ENCODE measurements at regions not wholly inside any gene's neighbourhood (a gene's known extent, or its start where the extent isn't known, plus 50 kb on each side); places are given as distances from the start of the nearest gene placed in this dataset.

DNA sequence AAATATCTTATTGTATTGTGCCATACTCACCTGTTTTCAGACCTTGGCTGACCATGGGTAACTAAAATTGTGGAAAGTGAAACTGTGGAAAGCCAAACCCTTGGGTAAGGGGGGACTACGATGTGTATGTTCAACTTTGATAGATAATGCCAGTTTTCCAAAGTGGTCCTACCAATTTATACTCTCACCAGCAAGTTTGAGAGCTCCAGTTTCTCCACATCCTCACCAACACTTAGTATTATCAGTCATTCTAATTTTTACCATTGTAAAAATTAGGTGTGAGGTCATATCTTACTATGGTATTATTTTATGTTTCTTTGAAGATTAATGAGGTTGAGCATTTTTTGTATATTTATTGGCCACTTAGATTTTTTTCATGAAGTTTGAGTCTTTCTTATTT lies 346.9 kb upstream of the PODXL start:
- TF ChIP-seq YY1 (IDR thresholded peaks at IDR 0.05; ENCODE audit: insufficient read depth, insufficient read length) (no peak), SUZ12 (IDR thresholded peaks at IDR 0.05; ENCODE audit: extremely low read depth, insufficient read depth, insufficient read length) (no peak)

Data from NT2/D1 (cell line).